SKM-1 treated with dmso at 0.1 percent for 144 hours (cell line): ENCODE measurements at regions not wholly inside any gene's neighbourhood (a gene's known extent, or its start where the extent isn't known, plus 50 kb on each side); places are given as distances from the start of the nearest gene placed in this dataset.

Experiments
- DNase-seq: peaks from one replicate; lab custom pipeline; 2025; ENCODE audit not compliant: unreplicated experiment; lab: John Stamatoyannopoulos, UW

- no peak for DNase-seq
Observed at GRCh38 chr18:42261731-42262130, 306.7 kb downstream of the PIK3C3 start.

GRCh38 chr18:42264497-42264896 is 309.5 kb downstream of the PIK3C3 start:
- DNase-seq: no peak

DNA sequence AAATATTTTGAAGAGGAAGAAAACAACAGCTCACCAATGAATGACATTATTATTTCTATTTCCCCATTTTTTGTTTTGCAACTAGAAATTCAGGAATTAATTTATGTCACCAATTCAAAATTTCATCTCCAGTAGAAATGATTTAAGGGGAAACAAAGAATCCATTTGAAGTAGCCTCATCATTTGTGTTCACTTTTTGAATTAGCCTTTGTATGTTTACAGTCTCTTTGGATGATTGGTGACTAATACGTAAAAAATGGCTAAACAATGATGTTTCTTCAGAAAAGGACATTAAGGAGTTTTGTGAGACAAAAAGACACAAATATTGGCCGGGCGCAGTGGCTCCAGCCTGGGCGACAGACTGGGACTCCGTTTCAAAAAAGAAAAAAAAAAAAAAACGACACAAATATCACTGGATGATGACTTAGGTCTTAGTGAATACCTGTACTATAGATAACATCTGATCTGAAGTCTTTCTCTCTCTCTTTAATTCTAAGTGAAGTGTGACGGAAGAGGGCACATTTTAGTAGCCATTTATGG is 313.2 kb downstream of the PIK3C3 start:
- no peak for DNase-seq

DNA sequence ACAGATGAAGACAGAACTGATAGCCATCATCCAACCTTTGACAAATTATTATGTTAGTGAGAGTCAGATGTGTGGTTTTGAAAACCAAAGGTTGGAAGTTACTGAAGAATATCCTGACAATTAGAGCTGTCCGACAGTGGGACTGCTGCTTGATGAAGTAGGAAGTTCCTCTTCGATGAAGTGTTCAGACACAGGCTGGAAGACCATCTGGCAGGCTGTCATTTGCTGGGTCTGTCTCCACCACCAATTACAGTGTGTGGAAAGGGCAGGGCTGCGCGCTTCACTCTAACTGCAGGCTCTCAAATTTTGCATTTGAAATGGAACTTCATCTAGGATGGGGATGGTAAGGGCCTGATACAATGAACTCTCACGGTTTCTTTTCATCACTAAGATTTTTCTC is 313.8 kb downstream of the PIK3C3 start:
- DNase-seq: no peak

GRCh38 chr18:42271647-42272414 is 316.8 kb downstream of the PIK3C3 start:
- no peak for DNase-seq

DNA sequence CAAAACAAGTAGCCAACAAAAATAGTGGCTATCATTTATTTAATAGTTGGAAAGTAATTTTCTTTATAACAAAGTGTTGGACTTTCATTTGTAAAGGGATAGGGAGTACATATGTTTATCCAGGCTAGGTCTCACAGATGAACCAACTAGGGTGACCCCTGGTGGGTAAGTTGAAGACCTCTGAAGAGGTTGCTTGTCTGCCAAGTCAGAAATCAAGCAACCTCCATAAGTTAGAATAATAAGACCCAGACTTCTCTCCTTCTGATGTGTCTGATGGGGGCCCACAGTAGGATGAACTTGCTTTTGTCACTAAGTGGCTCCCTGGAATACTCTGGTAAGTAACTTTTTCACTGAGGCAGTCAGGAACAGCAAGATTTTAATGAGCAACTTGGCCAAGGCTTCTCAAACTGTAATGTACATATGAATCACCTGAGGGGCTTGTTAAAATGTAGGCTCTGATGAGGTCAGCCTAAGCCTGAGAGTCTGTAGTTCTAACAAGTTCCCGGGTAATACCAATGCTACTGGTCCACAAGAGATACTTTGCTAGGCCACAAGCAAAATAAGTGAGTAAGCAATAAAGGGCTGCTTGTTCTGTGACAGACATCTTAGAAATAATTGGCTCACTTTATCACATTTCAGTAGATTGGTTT is 319.6 kb downstream of the PIK3C3 start:
- no peak for DNase-seq

DNA sequence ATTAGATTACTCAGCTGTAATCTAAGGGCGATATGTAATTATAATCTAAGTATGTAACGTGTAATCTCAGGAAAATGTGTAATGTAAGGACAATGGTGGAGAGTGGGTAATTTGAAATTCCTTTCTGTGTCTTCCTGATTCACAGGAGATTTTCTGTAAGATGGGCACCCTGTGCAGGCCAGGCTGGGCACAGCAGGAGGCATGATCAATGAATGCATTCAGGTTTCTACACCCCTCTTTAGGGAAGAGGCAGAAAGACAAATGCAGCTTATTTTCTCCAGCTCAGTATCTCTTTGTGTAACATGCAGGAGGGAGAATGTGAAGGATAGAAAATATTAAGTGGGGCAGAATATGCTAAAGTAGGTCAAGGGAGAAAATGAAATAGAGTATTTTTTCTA is 320.1 kb downstream of the PIK3C3 start:
- DNase-seq: no peak

- no peak for DNase-seq
Observed at GRCh38 chr18:42275949-42276730, 321.1 kb downstream of the PIK3C3 start.

GRCh38 chr18:42281124-42281523 is 326.1 kb downstream of the PIK3C3 start:
- no peak for DNase-seq

- no peak for DNase-seq
Observed at GRCh38 chr18:42281851-42282250, 326.8 kb downstream of the PIK3C3 start.

DNA sequence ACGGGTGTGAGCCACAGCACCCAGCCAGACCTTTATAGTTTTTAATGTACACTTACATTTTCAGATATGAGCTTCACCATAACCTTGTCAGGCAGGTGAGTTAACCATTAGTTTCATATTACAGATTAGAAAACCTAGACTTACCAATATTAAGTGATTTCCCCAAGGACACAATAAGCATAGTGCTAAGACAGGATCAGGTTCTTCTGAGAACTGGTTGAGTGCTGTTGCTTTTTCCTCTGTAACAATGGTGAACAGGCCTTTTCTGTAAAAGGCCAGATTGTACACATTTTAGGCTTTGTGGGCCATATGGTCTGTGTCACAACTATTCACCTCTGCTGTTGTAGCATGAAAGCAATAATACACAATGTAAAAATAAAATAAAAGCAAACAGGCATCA is 332.0 kb downstream of the PIK3C3 start:
- no peak for DNase-seq

GRCh38 chr18:42288129-42288528 is 333.1 kb downstream of the PIK3C3 start:
- DNase-seq: no peak

GRCh38 chr18:42289526-42289925 is 334.5 kb downstream of the PIK3C3 start:
- no peak for DNase-seq

DNA sequence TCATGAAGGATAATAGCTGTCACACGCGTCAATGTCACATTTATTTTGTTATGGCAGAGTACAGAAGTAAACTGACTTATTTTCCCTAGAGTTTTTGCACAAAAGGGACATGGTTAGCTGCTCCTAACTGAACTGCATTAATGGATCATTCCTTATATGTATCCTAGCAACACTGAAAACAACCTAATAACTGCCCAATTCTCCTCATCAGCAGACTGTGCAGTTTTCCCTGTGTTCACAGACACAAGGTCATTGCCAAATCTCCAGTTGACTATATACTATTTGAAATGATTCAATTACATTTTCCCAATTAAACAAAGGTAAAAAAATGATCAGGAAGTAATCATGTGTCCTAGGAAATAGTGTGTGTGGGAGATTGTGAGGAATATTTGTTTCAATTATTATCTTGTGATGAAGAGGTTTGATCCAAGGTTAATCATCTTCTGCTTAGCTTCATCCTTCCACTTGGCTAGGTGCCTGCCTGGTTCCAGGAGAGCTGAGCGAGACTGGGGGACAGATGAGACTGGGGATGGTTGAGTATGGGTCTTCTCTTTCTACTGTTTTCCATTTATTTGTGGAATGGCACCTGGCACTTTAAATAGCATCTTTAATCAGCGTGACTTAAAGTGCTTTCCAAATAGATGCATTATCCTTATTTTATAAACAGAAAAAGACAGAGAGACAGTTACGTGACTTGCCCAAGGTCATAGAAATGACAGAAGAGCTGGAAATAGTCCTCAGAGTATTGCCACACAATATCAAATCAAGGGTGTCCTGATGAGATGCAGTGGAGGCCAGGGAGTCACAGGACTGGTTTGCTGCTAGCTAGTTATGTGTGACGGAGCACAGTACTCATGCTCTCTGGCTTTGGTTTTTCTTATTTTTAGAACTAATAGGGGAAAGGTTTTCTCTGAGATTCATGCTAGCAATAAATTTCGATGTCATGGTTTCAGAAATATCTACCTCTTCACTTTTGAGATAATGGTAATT is 335.6 kb downstream of the PIK3C3 start:
- no peak for DNase-seq

- no peak for DNase-seq
Observed at GRCh38 chr18:42292654-42293053, 337.6 kb downstream of the PIK3C3 start.

DNA sequence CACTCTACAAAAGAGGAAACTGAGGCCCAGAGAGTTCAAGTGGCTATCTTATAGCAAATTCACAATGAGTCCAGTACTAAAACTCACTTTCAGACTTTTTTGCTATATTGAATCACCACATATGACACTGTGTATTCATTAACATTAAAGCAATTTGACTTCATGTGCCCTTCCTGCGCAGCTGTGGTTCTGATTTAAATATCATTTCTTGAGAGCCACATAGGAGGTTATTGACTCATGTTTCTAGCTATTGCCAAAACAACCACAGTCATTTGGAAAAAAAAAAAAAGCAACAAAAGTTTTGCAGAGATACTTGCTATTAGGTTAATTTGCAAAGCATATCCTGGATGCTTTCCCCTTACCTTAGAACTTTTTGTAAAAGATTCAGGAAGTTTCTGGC is 341.2 kb downstream of the PIK3C3 start:
- no peak for DNase-seq

DNA sequence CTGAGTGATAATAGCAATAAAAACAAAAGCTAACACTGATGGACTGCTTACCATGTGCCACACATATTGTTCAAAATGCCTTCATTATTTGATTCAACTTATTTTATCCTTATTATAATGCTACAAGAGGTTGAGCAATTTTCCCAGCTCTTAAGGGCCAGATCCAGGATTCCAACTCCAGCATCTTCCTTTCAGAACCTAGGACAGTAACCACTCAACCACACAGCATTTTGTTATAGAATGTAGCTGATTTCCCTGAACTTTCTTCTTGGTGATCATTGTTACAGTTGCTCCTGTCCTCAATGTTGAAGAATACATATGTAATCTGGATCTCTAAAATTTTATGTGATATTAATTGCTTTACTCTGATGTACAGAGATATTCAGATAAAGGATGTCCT is 341.7 kb downstream of the PIK3C3 start:
- DNase-seq: no peak

DNA sequence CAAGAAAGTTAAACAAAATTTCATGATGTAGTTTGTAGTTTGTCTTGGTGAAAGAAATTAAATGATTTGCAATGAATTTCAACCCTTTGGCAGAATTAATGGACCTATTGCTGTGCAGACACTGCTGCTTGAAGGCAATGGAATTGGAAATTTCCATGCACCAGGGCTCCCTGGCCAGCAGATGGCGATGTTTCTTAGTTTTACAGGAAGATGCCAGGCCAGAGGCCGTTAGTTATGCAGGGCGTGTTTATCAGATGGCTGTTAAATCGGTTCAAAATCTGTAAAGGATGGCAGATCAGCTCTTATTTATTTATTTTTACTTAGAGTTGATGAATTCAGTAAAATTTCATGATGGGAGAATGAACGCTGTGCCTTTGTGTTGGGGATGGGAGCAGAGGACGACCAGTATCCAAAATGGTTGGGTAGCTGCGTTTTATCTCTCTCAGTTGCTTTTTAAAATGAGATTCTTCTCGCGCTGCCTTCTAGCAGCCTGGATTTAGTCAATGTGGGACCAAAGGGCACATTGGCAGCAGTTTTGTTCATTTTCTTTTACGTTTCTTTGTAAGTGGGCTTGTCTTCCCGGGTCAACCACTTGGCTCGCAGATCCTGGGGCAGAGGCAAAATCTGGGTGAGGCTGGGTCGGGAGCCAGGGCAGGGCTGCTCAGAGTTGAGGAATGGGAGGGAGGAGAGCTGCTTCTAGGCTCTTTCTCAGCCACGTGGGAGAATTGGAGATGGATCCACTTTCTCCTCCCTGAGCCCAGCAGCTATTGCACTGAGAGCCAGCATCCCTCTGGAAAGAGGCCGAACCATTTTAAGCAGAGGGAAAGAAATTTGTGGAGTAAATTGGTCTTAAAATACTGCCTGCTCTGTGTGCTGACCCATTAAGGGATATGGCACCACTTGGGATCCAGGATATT is 344.0 kb downstream of the PIK3C3 start:
- peak; percentile 30 for DNase-seq

GRCh38 chr18:42305869-42306593 is 351.0 kb downstream of the PIK3C3 start:
- DNase-seq: no peak
